Calu3 (cell line): ENCODE measurements at regions not wholly inside any gene's neighbourhood (a gene's known extent, or its start where the extent isn't known, plus 50 kb on each side); places are given as distances from the start of the nearest gene placed in this dataset.
"Not testable (repeated sequence)": the region's sequence is repeated elsewhere in the genome, so short reads cannot be mapped to it uniquely, and the experiment has no call there.

Source experiments
- BruUV-seq: library from RNA; stranded (reverse); fragments of 400-500 nt; replicated peaks from 2 replicates; lab custom pipeline; 2021; lab: Mats Ljungman, UMichigan
- CTCF ChIA-PET: fragments of 300-600 bp; sonication (Branson Sonifier 250); formaldehyde crosslinking; loops from one replicate; lab custom pipeline; 2022; ENCODE audit warnings: antibody characterized with exemption; lab: Charles Lee
- DNase-seq: peaks from one replicate; pipeline ENCODE4 v3.0.0; 2022
- H3K27ac Mint-ChIP-seq: one replicate; pipeline ENCODE4 v1.8.0; 2022; ENCODE audit warnings: mixed read lengths; ENCODE audit not compliant: unreplicated experiment
- H3K27me3 Mint-ChIP-seq: one replicate; pipeline ENCODE4 v1.8.0; 2022; ENCODE audit warnings: mixed read lengths; ENCODE audit not compliant: unreplicated experiment
- H3K36me3 Mint-ChIP-seq: one replicate; pipeline ENCODE4 v1.8.0; 2022; ENCODE audit warnings: mild to moderate bottlenecking, moderate library complexity, mixed read lengths; ENCODE audit not compliant: insufficient read depth, unreplicated experiment
- H3K4me1 Mint-ChIP-seq: one replicate; pipeline ENCODE4 v1.8.0; 2022; ENCODE audit warnings: mild to moderate bottlenecking, low read depth, mixed read lengths; ENCODE audit not compliant: unreplicated experiment
- H3K4me3 Mint-ChIP-seq: one replicate; pipeline ENCODE4 v1.8.0; 2022; ENCODE audit warnings: mild to moderate bottlenecking, low read depth, moderate library complexity, mixed read lengths; ENCODE audit not compliant: unreplicated experiment
- H3K9me3 Mint-ChIP-seq: one replicate; pipeline ENCODE4 v1.8.0; 2022; ENCODE audit warnings: low read depth, mixed read lengths; ENCODE audit not compliant: unreplicated experiment
- intact Hi-C: fragments of 100-400 bp; cut with micrococcal nuclease; formaldehyde crosslinking; loops from one replicate; pipeline ENCODE4 v1.10.0; 2022; ENCODE audit not compliant: unreplicated experiment
- TF ChIP-seq, protein P1 (sequence below): fragments of 200-600 bp; IDR thresholded peaks from one replicate; pipeline ENCODE4 v1.8.0; 2022; ENCODE audit warnings: antibody characterized with exemption; ENCODE audit not compliant: unreplicated experiment

DNA sequence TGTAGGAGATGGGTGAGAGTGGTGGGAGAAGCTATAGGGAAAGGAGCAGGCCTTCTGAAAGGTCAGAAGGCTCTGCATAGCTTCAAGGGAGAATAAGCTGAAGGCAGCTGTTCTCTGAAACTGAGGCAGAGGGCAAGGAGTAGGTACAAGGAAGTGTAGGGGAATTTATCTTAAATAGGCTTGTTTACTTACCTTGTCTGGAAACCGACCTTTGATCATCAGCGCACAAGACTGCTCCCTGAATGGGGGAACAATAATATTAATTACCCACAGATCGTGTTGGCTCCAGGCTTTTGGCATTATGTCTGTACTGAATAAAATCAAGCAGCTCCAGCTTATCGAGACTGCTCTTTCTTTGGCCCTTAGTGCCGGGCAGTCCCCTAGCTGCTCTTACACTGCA, 175.5 kb upstream of the MAGEB16 start:
- peaks cover 17% of the 10 kb centered on the region for H3K4me1 Mint-ChIP-seq
- DNase-seq, result peak; percentile 6
- H3K27me3 Mint-ChIP-seq, result no peaks in the 10 kb centered on the region
- peaks cover 3% of the 10 kb centered on the region for H3K9me3 Mint-ChIP-seq
- TF ChIP-seq, protein P1, sequence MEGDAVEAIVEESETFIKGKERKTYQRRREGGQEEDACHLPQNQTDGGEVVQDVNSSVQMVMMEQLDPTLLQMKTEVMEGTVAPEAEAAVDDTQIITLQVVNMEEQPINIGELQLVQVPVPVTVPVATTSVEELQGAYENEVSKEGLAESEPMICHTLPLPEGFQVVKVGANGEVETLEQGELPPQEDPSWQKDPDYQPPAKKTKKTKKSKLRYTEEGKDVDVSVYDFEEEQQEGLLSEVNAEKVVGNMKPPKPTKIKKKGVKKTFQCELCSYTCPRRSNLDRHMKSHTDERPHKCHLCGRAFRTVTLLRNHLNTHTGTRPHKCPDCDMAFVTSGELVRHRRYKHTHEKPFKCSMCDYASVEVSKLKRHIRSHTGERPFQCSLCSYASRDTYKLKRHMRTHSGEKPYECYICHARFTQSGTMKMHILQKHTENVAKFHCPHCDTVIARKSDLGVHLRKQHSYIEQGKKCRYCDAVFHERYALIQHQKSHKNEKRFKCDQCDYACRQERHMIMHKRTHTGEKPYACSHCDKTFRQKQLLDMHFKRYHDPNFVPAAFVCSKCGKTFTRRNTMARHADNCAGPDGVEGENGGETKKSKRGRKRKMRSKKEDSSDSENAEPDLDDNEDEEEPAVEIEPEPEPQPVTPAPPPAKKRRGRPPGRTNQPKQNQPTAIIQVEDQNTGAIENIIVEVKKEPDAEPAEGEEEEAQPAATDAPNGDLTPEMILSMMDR, result no peak
- peak overlapping the region; percentile 48 for H3K27ac Mint-ChIP-seq
- H3K4me3 Mint-ChIP-seq, result no peak overlapping the region
- no peaks in the 10 kb centered on the region for H3K36me3 Mint-ChIP-seq
- no TSS peak for BruUV-seq
- CTCF ChIA-PET, result no interaction called here
- intact Hi-C loops, result no loop called here

DNA sequence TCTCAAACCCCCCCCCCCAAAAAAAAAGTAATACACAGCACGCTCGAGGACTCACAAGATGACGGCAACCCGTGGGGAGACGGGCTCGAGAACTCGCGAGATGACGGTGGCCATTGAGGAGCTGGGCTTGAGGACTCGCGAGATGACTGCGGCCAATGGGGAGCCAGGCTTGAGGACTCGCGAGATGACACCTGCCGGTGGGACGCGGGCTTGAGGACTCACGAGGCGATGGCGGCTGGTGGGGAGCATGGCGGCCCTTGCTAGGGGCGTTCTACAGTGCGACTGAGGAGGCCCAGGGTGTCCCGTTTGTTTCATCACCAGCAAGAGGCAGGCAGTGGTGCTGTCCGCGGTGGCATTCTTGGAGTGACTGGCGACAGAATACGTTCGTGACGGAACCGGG, 172.4 kb upstream of the MAGEB16 start:
- H3K4me1 Mint-ChIP-seq, result peaks cover 10% of the 10 kb centered on the region
- TF ChIP-seq, protein P1, result no peak
- DNase-seq, result no peak
- no peak overlapping the region for H3K27ac Mint-ChIP-seq
- H3K9me3 Mint-ChIP-seq, result no peaks in the 10 kb centered on the region
- CTCF ChIA-PET, result no interaction called here
- H3K27me3 Mint-ChIP-seq, result no peaks in the 10 kb centered on the region
- intact Hi-C loops, result no loop called here
- H3K36me3 Mint-ChIP-seq, result no peaks in the 10 kb centered on the region
- H3K4me3 Mint-ChIP-seq, result no peak overlapping the region
- BruUV-seq, result no TSS peak

DNA sequence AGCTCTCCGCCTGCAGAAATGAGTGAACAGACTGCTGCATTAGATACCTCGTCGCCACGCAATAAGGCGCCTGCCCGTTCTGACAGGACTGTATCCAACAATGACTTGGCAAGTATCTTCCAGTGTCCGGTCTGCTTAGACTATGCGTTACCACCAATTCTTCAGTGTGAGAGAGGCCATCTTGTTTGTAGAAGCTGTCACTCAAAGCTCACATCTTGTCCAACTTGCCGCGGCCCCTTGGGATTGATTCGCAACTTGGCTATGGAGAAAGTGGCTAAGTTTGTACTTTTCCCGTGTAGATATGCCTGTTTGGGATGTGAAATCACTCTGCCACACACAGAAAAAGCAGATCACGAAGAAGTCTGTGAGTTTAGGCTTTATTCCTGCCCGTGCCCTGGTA, 172.0 kb upstream of the MAGEB16 start:
- TF ChIP-seq, protein P1, result no peak
- no peak for DNase-seq
- H3K4me1 Mint-ChIP-seq, result peaks cover 10% of the 10 kb centered on the region
- no peaks in the 10 kb centered on the region for H3K27me3 Mint-ChIP-seq
- H3K9me3 Mint-ChIP-seq, result no peaks in the 10 kb centered on the region
- CTCF ChIA-PET, result no interaction called here
- no peak overlapping the region for H3K4me3 Mint-ChIP-seq
- intact Hi-C loops, result no loop called here
- no peaks in the 10 kb centered on the region for H3K36me3 Mint-ChIP-seq
- BruUV-seq, result no TSS peak
- no peak overlapping the region for H3K27ac Mint-ChIP-seq

DNA sequence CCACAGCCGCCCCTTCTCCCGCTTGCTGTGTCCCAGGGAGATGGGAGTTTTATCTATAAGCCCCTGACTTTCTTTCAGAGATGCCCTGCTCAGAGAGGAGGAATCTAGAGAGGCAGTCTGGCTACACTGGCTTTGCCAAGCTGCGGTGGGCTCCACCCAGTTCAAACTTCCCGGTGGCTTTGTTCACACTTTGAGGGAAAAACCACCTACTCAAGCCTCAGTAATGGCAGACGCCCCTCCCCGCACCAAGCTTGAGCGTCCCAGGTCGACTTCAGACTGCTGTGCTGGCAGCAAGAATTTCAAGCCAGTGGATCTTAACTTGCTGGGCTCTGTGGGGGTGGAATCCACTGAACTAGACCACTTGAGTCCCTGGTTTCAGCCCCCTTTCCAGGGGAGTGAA, 162.2 kb upstream of the MAGEB16 start:
- BruUV-seq, H3K4me1 Mint-ChIP-seq, H3K36me3 Mint-ChIP-seq, H3K4me3 Mint-ChIP-seq, DNase-seq, CTCF ChIA-PET, intact Hi-C loops, H3K27me3 Mint-ChIP-seq, H3K27ac Mint-ChIP-seq: not testable (repeated sequence)
- peaks cover 14% of the 10 kb centered on the region for H3K9me3 Mint-ChIP-seq

DNA sequence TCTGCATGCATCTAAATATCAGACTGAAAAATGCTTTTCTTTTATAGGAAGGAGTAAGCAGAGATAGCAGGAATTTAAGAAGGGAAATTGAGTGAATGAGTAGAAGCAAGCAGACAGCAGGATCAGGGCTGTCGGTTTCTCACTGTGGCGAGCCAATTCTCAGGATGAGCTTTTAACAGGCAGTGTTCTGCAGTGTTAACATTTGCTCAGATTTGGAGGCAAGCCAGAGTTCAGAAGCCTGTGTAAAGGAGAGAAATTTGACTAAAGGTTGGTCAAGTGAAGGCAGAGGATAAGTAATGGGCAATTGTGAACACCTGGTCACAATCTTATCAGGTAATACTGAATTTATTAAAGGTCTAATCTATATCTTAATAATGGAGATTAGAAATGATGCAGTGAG, 133.3 kb upstream of the MAGEB16 start:
- no peak overlapping the region for H3K4me3 Mint-ChIP-seq
- H3K9me3 Mint-ChIP-seq, result no peaks in the 10 kb centered on the region
- no peak overlapping the region for H3K27ac Mint-ChIP-seq
- TF ChIP-seq, protein P1, result no peak
- DNase-seq, result no peak
- H3K27me3 Mint-ChIP-seq, result no peaks in the 10 kb centered on the region
- BruUV-seq, result no TSS peak
- CTCF ChIA-PET, result no interaction called here
- H3K36me3 Mint-ChIP-seq, result no peaks in the 10 kb centered on the region
- H3K4me1 Mint-ChIP-seq, result peaks cover 19% of the 10 kb centered on the region
- intact Hi-C loops, result no loop called here
